H1 (cell line): ENCODE measurements at regions not wholly inside any gene's neighbourhood (a gene's known extent, or its start where the extent isn't known, plus 50 kb on each side); places are given as distances from the start of the nearest gene placed in this dataset.

Experiments used
- CTCF ChIA-PET: fragments of 300-600 bp; sonication (Branson Sonifier 250); formaldehyde crosslinking; loops from one replicate; lab custom pipeline; 2021; ENCODE audit not compliant: partially characterized antibody; lab: Charles Lee
- POLR2A ChIA-PET: fragments of 300-600 bp; sonication (Branson Sonifier 250); formaldehyde crosslinking; loops from one replicate; lab custom pipeline; 2021; ENCODE audit warnings: inconsistent platforms; ENCODE audit not compliant: partially characterized antibody; lab: Charles Lee
- DNase-seq, 2 experiments: peaks; one replicate each; pipeline versions ENCODE4 v3.0.0 to v3.0.0-alpha.2; 2010 to 2022; ENCODE audit warnings: low spot score in 2 of 2, low read depth in 1 of 2, mixed read lengths in 1 of 2
- FAIRE-seq: peaks from 2 replicates; lab custom pipeline; 2011; peaks lifted over from hg19 to GRCh38; lab: Jason Lieb, UNC
- H2AFZ ChIP-seq: 2 replicates; pipeline ENCODE4 v1.8.1; 2012; ENCODE audit warnings: low read length, inconsistent platforms
- H2AK5ac ChIP-seq: 2 replicates; pipeline ENCODE4 v1.6.1; 2013; ENCODE audit warnings: low read depth, low read length
- H2BK120ac ChIP-seq: replicated peaks from 2 replicates; pipeline ENCODE3; 2013; ENCODE audit warnings: low read depth, low read length, inconsistent platforms
- H2BK12ac ChIP-seq: 2 replicates; pipeline ENCODE4 v1.6.1; 2013; ENCODE audit warnings: low read depth, low read length
- H2BK15ac ChIP-seq: 2 replicates; pipeline ENCODE4 v1.6.1; 2013; ENCODE audit warnings: low read length
- H2BK20ac ChIP-seq: 2 replicates; pipeline ENCODE4 v1.6.1; 2013; ENCODE audit warnings: low read length
- H2BK5ac ChIP-seq: 2 replicates; pipeline ENCODE4 v1.6.1; 2013; ENCODE audit warnings: low read depth, low read length
- H3K14ac ChIP-seq: 2 replicates; pipeline ENCODE4 v1.6.1; 2013; ENCODE audit warnings: inconsistent platforms; ENCODE audit not compliant: insufficient read length
- H3K18ac ChIP-seq: 2 replicates; pipeline ENCODE4 v1.6.1; 2013; ENCODE audit warnings: low read length; ENCODE audit errors: extremely low read depth
- H3K23ac ChIP-seq: 2 replicates; pipeline ENCODE4 v1.6.1; 2013; ENCODE audit warnings: inconsistent platforms; ENCODE audit not compliant: insufficient read length
- H3K23me2 ChIP-seq: 2 replicates; pipeline ENCODE4 v1.6.1; 2013; ENCODE audit warnings: low read depth, low read length
- H3K27ac ChIP-seq: 2 replicates; pipeline ENCODE4 v1.6.1; 2011; ENCODE audit warnings: low read depth, low read length, inconsistent platforms
- H3K27me3 ChIP-seq, 4 experiments: replicated peaks in 1 of 4; 1 replicate in 1 of 4; 2 replicates in 3 of 4; pipeline versions ENCODE4 v1.6.1 to v1.8.1; 2011 to 2013; ENCODE audit warnings: low read length in 3 of 4, mild to moderate bottlenecking in 3 of 4, inconsistent platforms in 2 of 4, mixed read lengths in 2 of 4, moderate library complexity in 1 of 4; ENCODE audit not compliant: control insufficient read depth in 3 of 4, insufficient read depth in 3 of 4; ENCODE audit errors: extremely low read depth in 1 of 4
- H3K36me3 ChIP-seq, 4 experiments: 2 replicates each; pipeline versions ENCODE4 v1.6.1 to v1.8.1; 2011 to 2013; ENCODE audit warnings: mild to moderate bottlenecking in 4 of 4, low read length in 3 of 4, moderate library complexity in 2 of 4, control low read depth in 1 of 4, inconsistent platforms in 1 of 4; ENCODE audit not compliant: insufficient read depth in 4 of 4, control insufficient read depth in 2 of 4
- H3K4ac ChIP-seq: replicated peaks from 2 replicates; pipeline ENCODE3; 2013; ENCODE audit warnings: low read length, low read depth, mixed read lengths, inconsistent platforms; ENCODE audit not compliant: insufficient read length
- H3K4me1 ChIP-seq, 4 experiments: replicated peaks in 1 of 4; 1 replicate in 1 of 4; 2 replicates in 3 of 4; pipeline versions ENCODE4 v1.6.1 to v1.8.1; 2011 to 2013; ENCODE audit warnings: low read length in 3 of 4, inconsistent platforms in 2 of 4, mixed read lengths in 1 of 4; ENCODE audit not compliant: insufficient read depth in 4 of 4, control insufficient read depth in 3 of 4
- H3K4me2 ChIP-seq, 2 experiments: 2 replicates each; pipeline versions ENCODE4 v1.6.1 to v1.8.1; 2011 to 2013; ENCODE audit warnings: low read depth in 2 of 2, low read length in 2 of 2, control low read depth in 1 of 2, inconsistent platforms in 1 of 2, mild to moderate bottlenecking in 1 of 2; ENCODE audit not compliant: insufficient read depth in 1 of 2
- H3K4me3 ChIP-seq, 4 experiments: fragments of 200-600, 300-600 bp in 1 of 4; sonication (generic), shearing (Covaris generic), sonication (Bioruptor Twin) in 1 of 4; 2 replicates each; pipeline versions ENCODE4 v1.5.1 to v1.8.1; 2011 to 2016; ENCODE audit warnings: low read length in 4 of 4, low read depth in 3 of 4, control low read depth in 2 of 4, inconsistent platforms in 2 of 4, mild to moderate bottlenecking in 2 of 4, mixed read lengths in 1 of 4, moderate library complexity in 1 of 4; ENCODE audit not compliant: insufficient read depth in 2 of 4; ENCODE audit errors: extremely low read depth in 1 of 4
- H3K56ac ChIP-seq: replicated peaks from 2 replicates; pipeline ENCODE3; 2013; ENCODE audit warnings: low read depth, mild to moderate bottlenecking, mixed read lengths, low read length, inconsistent platforms; ENCODE audit not compliant: insufficient read length
- H3K79me1 ChIP-seq: 2 replicates; pipeline ENCODE4 v1.6.1; 2013; ENCODE audit warnings: low read depth, low read length, control low read depth
- H3K79me2 ChIP-seq, 2 experiments: 2 replicates each; pipeline versions ENCODE4 v1.6.1 to v1.8.1; 2012 to 2013; ENCODE audit warnings: low read length in 2 of 2, mild to moderate bottlenecking in 2 of 2, inconsistent platforms in 1 of 2; ENCODE audit not compliant: insufficient read depth in 2 of 2, control insufficient read depth in 1 of 2
- H3K9ac ChIP-seq, 4 experiments: replicated peaks in 1 of 4; 1 replicate in 1 of 4; 2 replicates in 3 of 4; pipeline versions ENCODE4 v1.6.1 to v1.8.1; 2011 to 2013; ENCODE audit warnings: low read depth in 3 of 4, low read length in 3 of 4, control low read depth in 2 of 4, mild to moderate bottlenecking in 2 of 4, moderate library complexity in 2 of 4, inconsistent platforms in 1 of 4; ENCODE audit errors: extremely low read depth in 1 of 4
- H3K9me3 ChIP-seq, 2 experiments: 2 replicates each; pipeline versions ENCODE4 v1.6.1 to v1.8.1; 2012 to 2013; ENCODE audit warnings: mild to moderate bottlenecking in 2 of 2, moderate library complexity in 2 of 2, control low read depth in 1 of 2, inconsistent platforms in 1 of 2, low read depth in 1 of 2, low read length in 1 of 2, mixed read lengths in 1 of 2; ENCODE audit not compliant: insufficient read depth in 2 of 2
- H4K20me1 ChIP-seq, 2 experiments: replicated peaks in 1 of 2; 2 replicates each; pipeline versions ENCODE3 to v1.8.1; 2011 to 2013; ENCODE audit warnings: inconsistent platforms in 2 of 2, low read length in 2 of 2, mild to moderate bottlenecking in 1 of 2; ENCODE audit not compliant: insufficient read depth in 2 of 2, control insufficient read depth in 1 of 2
- H4K5ac ChIP-seq: 2 replicates; pipeline ENCODE4 v1.6.1; 2013; ENCODE audit warnings: low read length, low read depth, mixed read lengths, inconsistent platforms; ENCODE audit not compliant: insufficient read length
- H4K8ac ChIP-seq: 2 replicates; pipeline ENCODE4 v1.8.0; 2013; ENCODE audit warnings: mild to moderate bottlenecking, moderate library complexity, low read length, inconsistent platforms; ENCODE audit not compliant: insufficient read depth; ENCODE audit errors: extremely low read depth
- H4K91ac ChIP-seq: replicated peaks from 2 replicates; pipeline ENCODE3; 2013; ENCODE audit warnings: low read length, mixed read lengths, inconsistent platforms; ENCODE audit not compliant: insufficient read length
- ASH2L ChIP-seq: fragments of 200-600, 300-600 bp; sonication (generic); IDR thresholded peaks from one replicate; pipeline ENCODE4 v1.7.1; 2017; ENCODE audit warnings: low read length
- ATF2 ChIP-seq: IDR thresholded peaks from 2 replicates; pipeline ENCODE4 v1.6.1; 2012; ENCODE audit warnings: low read length, inconsistent platforms
- EZH2 ChIP-seq: fragments of 200-600 bp; sonication (generic); IDR thresholded peaks from 2 replicates; pipeline ENCODE4 v1.7.1; 2012; ENCODE audit warnings: low read depth, mild to moderate bottlenecking, moderate library complexity, low read length, inconsistent platforms; ENCODE audit not compliant: severe bottlenecking
- NANOG ChIP-seq: IDR thresholded peaks from 2 replicates; pipeline ENCODE4 v1.6.1; 2011; ENCODE audit warnings: low read length, low read depth, mild to moderate bottlenecking, inconsistent platforms; ENCODE audit not compliant: insufficient read depth, poor library complexity, severe bottlenecking
- NRF1 ChIP-seq: IDR thresholded peaks from 2 replicates; pipeline ENCODE4 v1.6.1; 2011; ENCODE audit warnings: mild to moderate bottlenecking, low read depth, low read length, improper control_type of control experiment
- POU5F1 ChIP-seq: IDR thresholded peaks from 2 replicates; pipeline ENCODE4 v1.6.1; 2011; ENCODE audit warnings: low read depth, mild to moderate bottlenecking, low read length, moderate library complexity
- RAD21 ChIP-seq, 2 experiments: IDR thresholded peaks in 1 of 2; conservative IDR thresholded peaks in 1 of 2; 2 replicates each; pipeline ENCODE4 v1.6.1; 2011; ENCODE audit warnings: low read depth in 2 of 2, low read length in 2 of 2, improper control_type of control experiment in 1 of 2, inconsistent platforms in 1 of 2, mild to moderate bottlenecking in 1 of 2, moderate library complexity in 1 of 2
- RNF2 ChIP-seq: fragments of 200-900, 300-1000 bp; sonication (generic); IDR thresholded peaks from 2 replicates; pipeline ENCODE4 v1.7.1; 2016; ENCODE audit warnings: borderline replicate concordance, low read depth, mild to moderate bottlenecking, antibody characterized with exemption, low read length; ENCODE audit not compliant: poor library complexity, severe bottlenecking; ENCODE audit errors: missing control alignments
- WGBS, 2 experiments: shearing (Covaris generic) in 1 of 2; methylation state at CpG; one replicate each; pipeline versions ENCODE4 v1.1.6 to v1.1.7; 2013 to 2015; ENCODE audit warnings: low lambda C conversion rate in 2 of 2, mixed read lengths in 2 of 2, inconsistent platforms in 1 of 2, low coverage in 1 of 2, missing lambda C conversion rate in 1 of 2; ENCODE audit not compliant: insufficient replicate concordance in 2 of 2, insufficient coverage in 1 of 2, insufficient read length in 1 of 2; ENCODE audit errors: extremely low coverage in 1 of 2, missing lambda C conversion rate in 1 of 2; 5-methylcytosine and 5-hydroxymethylcytosine counted together

DNA sequence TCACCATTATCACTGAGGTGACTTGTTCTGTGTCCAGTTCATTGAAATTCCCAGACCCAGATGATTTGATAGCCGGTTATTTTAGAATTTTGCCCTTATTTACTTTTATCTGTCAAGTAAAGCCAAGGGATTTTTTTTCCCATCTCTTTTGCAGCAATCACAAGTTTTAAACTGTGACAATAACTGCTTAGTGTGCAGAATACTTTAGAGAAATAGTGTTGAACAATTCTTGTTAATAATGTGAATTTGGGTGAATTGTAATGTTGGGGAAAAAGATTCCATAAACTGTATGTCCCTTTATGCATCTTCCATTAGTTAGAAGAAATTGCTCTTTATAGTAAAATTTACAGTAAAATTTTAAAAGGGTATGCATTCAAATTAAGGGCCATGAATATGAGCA, 79.5 kb downstream of the SLITRK6 start:
- Histone ChIP-seq H4K8ac (no peak overlapping the region), H2BK5ac (no peak overlapping the region), H3K9me3 (no peaks in the 10 kb centered on the region), H2AFZ (no peak overlapping the region), H4K91ac (no peak overlapping the region), H3K36me3 (no peaks in the 10 kb centered on the region), H3K4me3 (no peak overlapping the region), H3K18ac (no peak overlapping the region), H3K14ac (no peak overlapping the region), H3K79me2 (no peaks in the 10 kb centered on the region), H2AK5ac (no peak overlapping the region), H3K79me1 (no peaks in the 10 kb centered on the region), H3K4me1 (no peaks in the 10 kb centered on the region), H3K4me2 (no peak overlapping the region), H3K27me3 (no peaks in the 10 kb centered on the region), H3K27ac (no peak overlapping the region), H2BK12ac (no peak overlapping the region), H4K5ac (no peak overlapping the region), H4K20me1 (no peaks in the 10 kb centered on the region), H3K23me2 (no peaks in the 10 kb centered on the region), H3K9ac (no peak overlapping the region), H3K23ac (no peak overlapping the region), H2BK20ac (no peak overlapping the region), H2BK15ac (no peak overlapping the region), H3K56ac (no peak overlapping the region), H3K4ac (no peak overlapping the region), H2BK120ac (no peak overlapping the region)
- 88% methylated on average over 1 of the region's 1 CpG; no CpG with 5 or more reads in 1 of the 2 experiments for WGBS, 2 experiments
- DNase-seq = no peak
- ChIA-PET CTCF (no interaction called here), POLR2A (no interaction called here)
- TF ChIP-seq ATF2 = no peak
- TF ChIP-seq RNF2 = no peak
- no peak for TF ChIP-seq ASH2L
- TF ChIP-seq RAD21 (IDR thresholded peaks at IDR 0.05 in 1 of 2, conservative IDR thresholded peaks at IDR 0.05 in 1 of 2; ENCODE audit: low read depth in 2 of 2, low read length in 2 of 2) = no peak
- no peak for TF ChIP-seq NRF1
- TF ChIP-seq EZH2 = no peak
- TF ChIP-seq NANOG = no peak
- no peak for TF ChIP-seq POU5F1
- no peak for FAIRE-seq
